ENCODE measurements at regions not wholly inside any gene's neighbourhood (a gene's known extent, or its start where the extent isn't known, plus 50 kb on each side); places are given as distances from the start of the nearest gene placed in this dataset.

DNA sequence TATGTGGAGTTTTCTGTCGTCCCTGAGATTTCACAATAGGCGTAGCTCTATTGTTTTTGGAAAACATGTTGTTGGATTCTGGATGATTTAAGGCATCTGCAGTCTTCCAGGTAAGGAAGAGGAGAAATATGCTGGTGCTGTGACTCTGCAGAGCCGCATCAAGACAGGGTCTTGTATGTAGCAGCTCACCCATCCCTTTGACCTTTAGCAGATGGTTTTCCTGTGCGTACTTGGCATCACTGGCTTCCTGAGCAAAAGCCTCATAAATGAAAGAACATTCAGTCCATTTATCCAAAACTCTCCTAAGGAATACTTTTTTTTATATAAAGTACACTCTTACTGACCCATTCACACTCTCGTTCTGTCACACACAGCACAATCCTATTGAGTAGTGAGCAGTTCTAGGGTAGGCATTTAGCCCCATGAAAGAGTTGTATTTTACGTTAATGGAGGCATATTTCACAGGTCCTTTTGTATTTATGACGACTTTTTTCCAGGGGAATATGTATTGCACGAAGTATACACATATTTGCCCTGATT, 443.9 kb downstream of the STK39 start:
- no peak overlapping the region for H3K4me3 ChIP-seq (ENCODE audit: low read depth, low read length)
- no peak for DNase-seq (ENCODE audit: low read depth)
- TF ChIP-seq, protein P1, sequence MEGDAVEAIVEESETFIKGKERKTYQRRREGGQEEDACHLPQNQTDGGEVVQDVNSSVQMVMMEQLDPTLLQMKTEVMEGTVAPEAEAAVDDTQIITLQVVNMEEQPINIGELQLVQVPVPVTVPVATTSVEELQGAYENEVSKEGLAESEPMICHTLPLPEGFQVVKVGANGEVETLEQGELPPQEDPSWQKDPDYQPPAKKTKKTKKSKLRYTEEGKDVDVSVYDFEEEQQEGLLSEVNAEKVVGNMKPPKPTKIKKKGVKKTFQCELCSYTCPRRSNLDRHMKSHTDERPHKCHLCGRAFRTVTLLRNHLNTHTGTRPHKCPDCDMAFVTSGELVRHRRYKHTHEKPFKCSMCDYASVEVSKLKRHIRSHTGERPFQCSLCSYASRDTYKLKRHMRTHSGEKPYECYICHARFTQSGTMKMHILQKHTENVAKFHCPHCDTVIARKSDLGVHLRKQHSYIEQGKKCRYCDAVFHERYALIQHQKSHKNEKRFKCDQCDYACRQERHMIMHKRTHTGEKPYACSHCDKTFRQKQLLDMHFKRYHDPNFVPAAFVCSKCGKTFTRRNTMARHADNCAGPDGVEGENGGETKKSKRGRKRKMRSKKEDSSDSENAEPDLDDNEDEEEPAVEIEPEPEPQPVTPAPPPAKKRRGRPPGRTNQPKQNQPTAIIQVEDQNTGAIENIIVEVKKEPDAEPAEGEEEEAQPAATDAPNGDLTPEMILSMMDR (IDR thresholded peaks at IDR 0.05; ENCODE audit: control insufficient read depth, extremely low read depth, insufficient read depth) = no peak

DNA sequence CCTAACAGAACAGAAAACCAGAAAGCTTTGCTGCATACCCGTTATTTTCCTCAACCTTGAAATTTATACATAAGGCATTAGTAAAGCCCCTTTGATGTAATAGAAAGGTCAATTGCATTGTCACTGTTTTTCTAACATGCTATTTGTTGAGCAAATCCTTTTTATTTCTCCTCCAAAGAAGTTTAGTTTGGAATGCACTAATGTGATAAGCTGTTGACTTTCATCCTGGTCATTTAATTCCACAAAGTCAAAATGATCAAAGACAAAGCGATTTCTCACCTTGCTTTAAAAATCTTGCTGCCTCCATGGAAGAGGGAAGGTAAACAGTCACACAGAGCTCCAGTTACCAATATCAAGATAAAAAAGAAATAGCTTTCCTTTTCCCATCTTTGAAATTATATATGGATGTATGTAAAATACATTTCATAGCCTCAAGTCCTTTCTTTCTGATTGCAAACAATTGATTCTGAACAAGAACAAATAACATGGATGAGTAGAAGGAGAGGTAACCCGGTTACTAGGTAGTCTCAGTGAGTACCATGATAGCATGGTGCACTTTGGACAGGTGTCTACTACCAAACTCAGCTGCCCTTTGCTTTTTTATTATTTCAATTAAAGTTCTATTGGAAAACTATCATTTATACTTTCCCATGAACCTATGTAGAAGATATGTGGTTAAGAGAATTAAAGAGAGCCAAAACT, 452.7 kb downstream of the STK39 start:
- H3K4me3 ChIP-seq (ENCODE audit: low read depth, low read length) = no peak overlapping the region
- TF ChIP-seq, protein P1 (IDR thresholded peaks at IDR 0.05; ENCODE audit: control insufficient read depth, extremely low read depth, insufficient read depth) = no peak
- no peak for DNase-seq (ENCODE audit: low read depth)

DNA sequence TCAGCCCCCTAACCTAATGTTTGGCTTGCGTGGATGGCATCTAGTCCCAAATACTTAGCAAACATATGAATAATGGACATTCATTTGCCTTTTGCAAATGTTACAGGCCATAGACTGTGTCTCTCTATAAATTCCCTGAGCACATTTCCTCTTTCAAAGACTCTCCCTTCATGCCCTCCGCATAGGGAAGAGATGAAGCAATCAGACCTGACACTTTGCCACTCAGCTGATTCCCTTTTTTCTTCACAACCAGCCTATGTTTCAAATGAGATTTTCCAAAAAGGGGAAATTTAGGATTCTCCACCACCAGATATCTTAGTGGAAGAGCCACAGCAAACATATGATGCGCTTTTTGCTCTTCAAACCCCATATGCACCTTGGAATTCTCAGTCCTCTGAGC, 453.7 kb downstream of the STK39 start:
- DNase-seq (ENCODE audit: low read depth) = no peak
- no peak overlapping the region for H3K4me3 ChIP-seq (ENCODE audit: low read depth, low read length)
- TF ChIP-seq, protein P1 (IDR thresholded peaks at IDR 0.05; ENCODE audit: control insufficient read depth, extremely low read depth, insufficient read depth) = no peak

DNA sequence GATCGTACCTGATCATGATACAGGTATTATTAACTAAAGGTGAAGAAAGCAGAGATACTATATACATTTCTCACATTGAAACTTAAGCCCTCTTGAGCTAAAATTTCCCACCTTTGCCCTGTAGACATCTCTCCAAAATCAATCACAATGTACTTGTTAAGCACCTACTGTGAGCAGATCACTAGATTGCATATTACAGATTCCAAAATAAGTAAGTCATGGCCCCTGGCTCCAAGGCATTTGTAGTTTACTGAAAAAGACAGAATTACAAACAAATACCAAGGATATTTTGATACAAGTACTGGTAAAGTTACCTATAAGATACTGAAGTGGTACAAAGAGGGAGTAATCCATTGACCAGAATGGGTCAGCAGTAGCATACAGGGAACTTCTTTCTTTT, 455.3 kb downstream of the STK39 start:
- DNase-seq (ENCODE audit: low read depth) = no peak
- TF ChIP-seq, protein P1 (IDR thresholded peaks at IDR 0.05; ENCODE audit: control insufficient read depth, extremely low read depth, insufficient read depth) = no peak
- H3K4me3 ChIP-seq (ENCODE audit: low read depth, low read length) = no peak overlapping the region

DNA sequence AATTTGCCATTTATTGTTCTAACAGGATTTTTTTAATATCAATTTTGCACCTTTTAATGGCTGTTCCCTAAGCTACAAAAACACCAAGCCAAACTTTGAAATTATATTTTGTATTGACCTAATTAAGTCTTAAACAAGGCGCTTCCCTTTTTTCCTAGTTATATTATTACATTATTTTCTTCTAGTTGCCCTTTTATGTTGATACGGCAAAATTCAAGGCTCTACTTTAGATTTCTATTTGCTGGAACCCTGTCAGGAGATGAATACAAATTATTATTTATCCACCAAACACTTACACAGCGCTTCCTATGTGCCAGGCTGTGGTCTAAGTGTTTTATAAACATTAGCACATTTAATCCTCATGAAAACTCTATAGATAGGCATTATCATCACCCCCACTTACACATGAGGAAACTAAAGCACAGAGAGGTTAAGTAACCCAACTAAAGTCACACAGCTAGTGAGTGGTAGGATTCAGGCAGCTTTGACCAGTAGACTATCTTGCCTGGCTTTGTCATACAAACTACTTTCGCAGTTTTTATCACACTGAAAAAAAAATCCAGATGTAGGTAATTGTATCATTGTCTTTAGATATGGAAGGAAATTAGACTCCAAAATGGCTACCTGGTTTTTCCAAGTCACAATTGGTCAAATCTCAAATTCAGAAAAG, 456.5 kb downstream of the STK39 start:
- H3K4me3 ChIP-seq (ENCODE audit: low read depth, low read length) = no peak overlapping the region
- TF ChIP-seq, protein P1 (IDR thresholded peaks at IDR 0.05; ENCODE audit: control insufficient read depth, extremely low read depth, insufficient read depth) = no peak
- DNase-seq (ENCODE audit: low read depth) = no peak

DNA sequence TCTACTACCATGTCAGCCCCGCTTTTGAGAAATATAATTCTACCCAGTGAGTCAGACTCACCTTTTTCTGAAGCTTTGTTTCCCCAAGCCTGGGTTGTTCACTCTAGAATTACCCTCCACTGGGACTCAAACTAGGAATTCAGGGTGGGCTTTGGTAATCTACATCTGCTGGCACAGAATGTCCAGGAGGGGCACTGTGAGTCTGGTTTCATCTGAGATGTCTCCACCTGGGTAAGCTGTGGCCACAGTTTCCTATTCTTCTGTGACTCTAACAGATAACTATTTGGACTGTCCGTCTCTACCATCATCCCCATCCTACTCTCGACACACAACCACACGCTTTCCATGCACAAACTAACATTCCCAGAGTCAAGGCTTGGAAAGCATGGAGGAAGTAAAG, 457.2 kb downstream of the STK39 start:
- TF ChIP-seq, protein P1 (IDR thresholded peaks at IDR 0.05; ENCODE audit: control insufficient read depth, extremely low read depth, insufficient read depth) = no peak
- DNase-seq (ENCODE audit: low read depth) = no peak
- no peak overlapping the region for H3K4me3 ChIP-seq (ENCODE audit: low read depth, low read length)

All from LNCaP clone FGC (cell line).